ENCODE measurements at regions not wholly inside any gene's neighbourhood (a gene's known extent, or its start where the extent isn't known, plus 50 kb on each side); places are given as distances from the start of the nearest gene placed in this dataset.
"Not testable (repeated sequence)": the region's sequence is repeated elsewhere in the genome, so short reads cannot be mapped to it uniquely, and the experiment has no call there.

- DNase-seq (ENCODE audit: low spot score): no peak
Observed at GRCh38 chr1:232859216-232859615, 54.0 kb downstream of the MAP10 start.

DNA sequence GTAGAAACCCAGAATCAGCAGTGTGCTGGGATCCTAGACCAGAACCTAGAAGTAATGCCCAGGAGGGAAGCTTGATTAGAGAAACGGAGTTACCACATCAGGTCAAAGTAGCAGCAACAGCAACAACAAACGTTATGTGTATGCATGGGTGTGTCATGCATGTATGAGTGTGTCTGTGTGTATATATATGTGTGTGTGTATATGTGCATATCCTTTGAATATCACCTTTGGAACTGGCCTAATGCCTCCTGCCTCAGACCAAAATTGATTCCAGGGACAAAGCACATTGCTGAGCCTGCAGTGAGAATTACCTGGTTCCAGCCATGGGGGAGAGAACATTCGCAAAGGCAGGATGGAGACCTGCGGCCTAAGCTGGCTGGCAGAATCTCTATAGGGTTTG is 55.9 kb downstream of the MAP10 start:
- DNase-seq (ENCODE audit: low spot score): no peak

GRCh38 chr1:232863544-232864275 is 58.5 kb downstream of the MAP10 start:
- no peak for DNase-seq (ENCODE audit: low spot score)

DNA sequence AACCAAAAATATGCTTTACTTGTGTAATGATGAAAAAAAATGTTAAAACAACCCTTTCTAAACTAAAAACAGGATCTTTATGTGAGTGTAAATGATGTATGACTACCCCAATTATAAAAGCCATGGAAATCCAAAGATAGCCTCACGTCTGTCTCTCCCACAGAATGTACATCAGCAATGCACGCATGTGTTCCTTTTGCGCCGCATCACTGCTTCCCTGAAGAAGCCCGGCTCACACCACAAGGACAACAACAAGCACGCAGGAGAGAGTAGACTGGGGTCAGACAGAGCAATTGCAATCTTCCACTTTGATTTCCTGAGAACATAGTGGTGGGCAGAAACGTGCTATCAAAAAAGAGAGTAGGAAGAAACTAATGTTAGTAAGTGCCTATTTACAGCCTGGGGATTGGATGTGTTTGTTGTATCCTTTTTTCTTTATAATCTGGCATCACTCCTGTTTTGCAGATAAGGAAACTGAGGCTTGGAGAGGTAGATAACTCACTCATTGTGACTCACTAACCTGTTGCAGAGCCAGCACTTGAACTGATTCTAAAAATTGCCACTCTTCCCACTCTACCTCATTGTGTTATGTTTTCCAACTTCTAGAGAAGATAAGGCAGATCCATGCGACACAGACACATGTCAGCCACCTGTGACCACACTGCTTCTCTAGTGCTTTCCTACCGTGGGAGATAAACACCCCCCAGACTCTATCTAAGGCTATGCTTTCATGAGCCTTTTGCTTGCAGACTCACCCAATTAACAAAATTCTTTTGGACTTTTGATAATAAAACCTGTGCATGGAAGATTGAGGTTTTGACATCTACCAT is 60.1 kb downstream of the MAP10 start:
- DNase-seq (ENCODE audit: low spot score): no peak

DNA sequence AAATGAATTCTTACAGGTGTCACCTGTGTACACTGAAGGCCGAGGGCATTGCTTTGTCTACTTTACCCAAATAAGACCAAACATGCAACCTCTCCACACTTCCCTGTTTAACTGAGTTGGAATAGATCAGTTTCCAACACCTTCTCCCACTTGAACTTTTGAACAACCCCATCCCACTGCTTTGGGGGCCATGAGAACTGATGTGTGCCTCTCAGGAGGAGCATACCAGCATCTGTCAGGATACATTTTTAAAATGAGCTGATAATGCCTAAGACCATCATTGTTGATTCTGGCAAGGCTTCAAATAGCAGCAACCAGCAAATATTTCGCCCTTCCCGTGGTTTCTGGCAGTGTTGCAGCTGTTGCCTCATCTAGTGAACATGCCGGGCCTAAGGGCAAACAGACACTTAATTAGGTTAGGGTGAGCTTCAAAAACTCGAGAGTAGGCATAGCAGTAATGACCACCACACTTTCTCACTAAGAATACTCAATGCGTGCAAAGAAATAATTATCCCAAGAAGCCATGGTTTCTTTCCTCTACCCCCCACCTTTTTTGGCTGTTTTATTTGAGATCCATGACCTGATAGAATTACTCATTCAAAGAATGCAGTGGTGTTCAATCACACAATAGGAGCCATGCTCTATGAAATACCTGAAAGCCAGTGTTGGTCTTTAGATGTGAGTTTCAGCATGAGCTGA is 63.7 kb downstream of the MAP10 start:
- DNase-seq (ENCODE audit: low spot score): peak; percentile 92

DNA sequence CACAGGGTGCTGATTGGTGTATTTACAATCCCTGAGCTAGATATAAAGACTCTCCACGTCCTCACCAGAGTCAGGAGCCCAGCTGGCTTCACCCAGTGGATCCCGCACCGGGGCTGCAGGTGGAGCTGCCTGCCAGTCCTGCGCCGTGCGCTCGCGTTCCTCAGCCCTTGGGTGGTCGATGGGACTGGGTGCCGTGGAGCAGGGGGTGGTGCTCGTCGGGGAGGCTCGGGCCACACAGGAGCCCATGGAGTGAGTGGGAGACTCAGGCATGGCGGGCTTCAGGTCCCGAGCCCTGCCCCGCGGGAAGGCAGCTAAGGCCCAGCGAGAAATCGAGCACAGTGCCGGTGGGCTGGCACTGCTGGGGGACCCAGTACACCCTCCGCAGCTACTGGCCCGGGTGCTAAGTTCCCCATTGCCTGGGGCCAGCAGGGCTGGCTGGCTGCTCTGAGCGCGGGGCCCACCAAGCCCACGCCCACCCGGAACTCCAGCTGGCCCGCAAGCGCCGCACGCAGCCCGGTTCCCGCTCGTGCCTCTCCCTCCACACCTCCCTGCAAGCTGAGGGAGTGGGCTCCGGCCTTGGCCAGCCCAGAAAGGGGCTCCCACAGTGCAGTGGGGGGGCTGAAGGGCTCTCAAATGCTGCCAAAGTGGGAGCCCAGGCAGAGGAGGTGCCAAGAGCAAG is 66.2 kb downstream of the MAP10 start:
- DNase-seq (ENCODE audit: low spot score): not testable (repeated sequence)

- DNase-seq (ENCODE audit: low spot score): no peak
Observed at GRCh38 chr1:232872284-232872683, 67.1 kb downstream of the MAP10 start.

DNA sequence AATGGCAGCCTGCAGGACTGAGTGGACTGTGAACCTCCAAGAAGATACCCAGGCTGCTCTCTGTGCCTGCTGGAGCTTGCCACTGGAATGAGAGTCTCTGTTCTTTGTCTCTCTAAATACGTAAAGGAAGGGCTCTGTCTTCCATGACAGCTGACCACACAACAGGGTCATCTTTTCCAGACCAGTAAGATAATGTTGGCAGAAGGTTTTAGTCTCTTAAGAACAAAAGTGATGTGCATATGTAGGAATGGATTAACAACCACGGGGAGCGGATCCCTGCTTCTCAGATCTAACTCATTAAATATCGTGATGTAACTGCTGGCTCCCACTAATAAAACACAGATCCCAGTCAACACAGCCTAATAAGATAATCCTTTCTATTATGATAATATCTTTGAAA is 67.5 kb downstream of the MAP10 start:
- no peak for DNase-seq (ENCODE audit: low spot score)

- DNase-seq (ENCODE audit: low spot score): no peak
Observed at GRCh38 chr1:232873412-232873811, 68.2 kb downstream of the MAP10 start.

GRCh38 chr1:232873931-232874330 is 68.7 kb downstream of the MAP10 start:
- DNase-seq (ENCODE audit: low spot score): no peak

GRCh38 chr1:232875536-232875935 is 70.3 kb downstream of the MAP10 start:
- DNase-seq (ENCODE audit: low spot score): peak; percentile 26

- no peak for DNase-seq (ENCODE audit: low spot score)
Observed at GRCh38 chr1:232876506-232877364, 71.5 kb downstream of the MAP10 start.

GRCh38 chr1:232877365-232878028 is 72.3 kb downstream of the MAP10 start:
- DNase-seq (ENCODE audit: low spot score): no peak

GRCh38 chr1:232878086-232878485 is 72.3 kb upstream of the NTPCR start:
- no peak for DNase-seq (ENCODE audit: low spot score)

GRCh38 chr1:232880354-232880753 is 70.1 kb upstream of the NTPCR start:
- DNase-seq (ENCODE audit: low spot score): peak; percentile 17

GRCh38 chr1:232883992-232884661 is 66.3 kb upstream of the NTPCR start:
- peak; percentile 19 for DNase-seq (ENCODE audit: low spot score)

- no peak for DNase-seq (ENCODE audit: low spot score)
Observed at GRCh38 chr1:232886271-232886670, 64.1 kb upstream of the NTPCR start.

DNA sequence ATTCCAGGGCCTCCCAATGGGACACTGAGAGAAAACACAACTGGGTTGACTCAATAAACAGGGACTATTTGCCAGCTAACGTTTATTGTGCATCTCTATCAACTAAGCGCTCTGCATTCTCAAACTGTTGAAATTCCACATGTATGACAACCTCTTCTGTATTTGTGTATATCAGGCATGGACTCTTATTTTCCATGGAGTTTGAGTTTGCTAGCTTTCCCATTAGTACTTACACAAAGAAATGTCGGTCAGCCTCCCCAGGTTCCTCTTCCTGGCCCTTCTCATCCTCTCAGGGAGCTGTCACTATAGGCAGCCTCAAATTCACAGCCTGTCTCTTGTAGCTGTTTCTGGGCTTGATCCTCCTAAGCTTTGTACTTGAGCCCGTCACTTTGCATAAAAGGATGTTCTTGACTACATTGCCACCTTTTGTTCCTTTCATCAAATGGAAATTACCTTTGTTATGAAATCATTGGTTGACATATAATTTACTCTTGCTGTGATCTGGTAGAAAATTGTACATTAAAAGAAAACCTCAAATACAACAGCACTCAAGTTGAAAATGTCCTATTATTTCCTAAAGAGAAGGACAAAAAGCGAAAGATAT is 60.0 kb upstream of the NTPCR start:
- DNase-seq (ENCODE audit: low spot score): no peak

GRCh38 chr1:232891071-232891470 is 59.3 kb upstream of the NTPCR start:
- DNase-seq (ENCODE audit: low spot score): peak; percentile 95
